Activated T-cell treated with anti-CD3 and anti-CD28 coated beads for 4 hours (primary cell): ENCODE measurements at regions not wholly inside any gene's neighbourhood (a gene's known extent, or its start where the extent isn't known, plus 50 kb on each side); places are given as distances from the start of the nearest gene placed in this dataset.
"Not testable (repeated sequence)": the region's sequence is repeated elsewhere in the genome, so short reads cannot be mapped to it uniquely, and the experiment has no call there.

Experiments
- DNase-seq: peaks from one replicate; pipeline ENCODE4 v3.0.0-alpha.2; 2020

- DNase-seq: no peak
Observed at GRCh38 chr5:101153526-101153925, 250.4 kb upstream of the ST8SIA4 start.

GRCh38 chr5:101143526-101143925, 240.4 kb upstream of the ST8SIA4 start:
- DNase-seq: no peak

DNA sequence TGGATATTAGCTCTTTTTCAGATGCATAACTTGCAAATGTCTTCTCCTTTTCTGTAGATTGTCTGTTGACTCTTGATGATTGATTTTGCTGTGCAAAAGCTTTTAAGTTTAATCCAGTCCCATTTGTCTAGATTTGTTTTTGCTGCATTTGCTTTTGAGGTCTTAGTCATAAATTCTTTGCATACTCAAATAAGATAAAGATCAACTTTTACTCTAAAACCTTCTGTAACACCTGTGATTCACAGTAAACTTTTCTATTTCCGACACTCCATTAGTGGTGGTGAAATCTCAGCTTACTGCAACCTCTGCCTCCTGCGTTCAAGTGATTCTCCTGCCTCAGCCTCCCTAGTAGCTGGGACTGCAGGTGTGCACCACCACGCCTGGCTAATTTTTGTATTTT, 239.0 kb upstream of the ST8SIA4 start:
- no peak for DNase-seq

- no peak for DNase-seq
Observed at GRCh38 chr5:101136454-101136853, 233.4 kb upstream of the ST8SIA4 start.

DNA sequence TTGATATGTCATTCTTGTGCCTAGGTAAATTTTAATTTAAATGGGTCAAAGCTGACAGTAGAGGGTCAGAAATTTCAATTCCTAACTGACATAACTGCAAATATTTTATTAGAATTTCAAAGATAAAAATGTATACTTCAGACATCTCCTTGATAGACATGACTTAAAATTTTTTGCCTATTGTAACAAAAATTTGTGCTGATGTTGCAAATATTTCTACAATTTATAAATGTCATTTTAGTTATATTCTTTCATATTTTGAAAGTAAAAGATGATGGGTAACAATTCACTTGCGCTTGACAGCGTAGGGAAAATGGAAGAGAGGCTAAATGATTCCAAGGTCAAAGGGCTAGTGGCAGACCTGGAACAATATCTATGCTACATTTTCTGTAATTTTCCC, 220.3 kb upstream of the ST8SIA4 start:
- DNase-seq: no peak

DNA sequence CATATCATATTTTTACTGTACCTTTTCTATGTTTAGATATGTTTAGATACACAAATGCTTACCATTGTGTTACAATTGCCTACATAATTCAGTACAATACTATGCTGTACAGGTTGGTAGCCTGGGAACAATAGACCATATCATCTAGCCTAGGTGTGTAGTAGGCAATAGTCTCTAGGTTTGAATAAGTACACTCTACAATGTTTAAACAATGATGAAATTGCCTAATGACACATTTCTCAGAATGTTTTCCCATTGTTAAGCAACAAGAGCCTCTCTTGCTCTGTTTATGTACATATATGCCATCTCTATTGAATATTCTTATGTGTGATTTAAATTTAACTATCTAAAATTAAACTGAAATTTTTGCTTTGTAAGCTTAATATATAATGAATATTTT, 209.6 kb upstream of the ST8SIA4 start:
- no peak for DNase-seq

- DNase-seq: no peak
Observed at GRCh38 chr5:101103874-101104273, 200.8 kb upstream of the ST8SIA4 start.

DNA sequence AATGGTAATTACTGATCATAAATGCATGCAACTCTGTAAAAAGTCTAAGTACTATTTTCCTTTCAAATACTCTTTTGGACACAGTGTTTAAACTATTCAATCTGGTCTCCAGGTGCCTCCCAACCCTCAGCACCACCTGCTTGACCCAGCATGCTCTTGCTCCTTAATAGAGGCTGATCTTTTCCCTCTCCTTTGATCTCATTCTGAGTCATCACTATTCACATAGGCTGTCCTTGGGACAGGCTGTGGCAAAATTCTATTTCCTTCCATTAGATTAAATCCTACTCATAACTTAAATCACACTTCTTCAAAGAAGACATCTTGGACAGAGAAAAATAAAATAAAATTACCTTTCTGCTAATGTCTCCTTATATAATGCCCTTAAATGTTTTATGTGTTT, 199.4 kb upstream of the ST8SIA4 start:
- no peak for DNase-seq

DNA sequence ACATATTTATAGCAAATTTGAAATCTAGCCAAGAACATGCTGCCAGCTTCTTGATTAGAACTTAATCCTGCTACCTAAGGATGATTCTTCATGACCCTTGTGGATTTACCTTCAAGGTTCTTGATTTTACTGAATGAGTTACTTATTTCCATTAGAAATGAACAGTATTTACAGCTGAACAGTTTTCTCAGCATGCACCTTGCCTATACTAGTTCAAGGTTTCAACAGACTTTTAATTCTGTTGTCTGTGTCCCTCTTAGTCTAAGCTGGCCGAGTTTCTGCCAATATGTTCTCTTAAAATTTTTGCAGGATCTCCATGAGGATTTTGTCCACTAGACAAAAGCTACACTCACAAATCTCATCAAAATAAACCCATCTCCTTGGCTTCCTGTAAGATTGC, 188.8 kb upstream of the ST8SIA4 start:
- no peak for DNase-seq

DNA sequence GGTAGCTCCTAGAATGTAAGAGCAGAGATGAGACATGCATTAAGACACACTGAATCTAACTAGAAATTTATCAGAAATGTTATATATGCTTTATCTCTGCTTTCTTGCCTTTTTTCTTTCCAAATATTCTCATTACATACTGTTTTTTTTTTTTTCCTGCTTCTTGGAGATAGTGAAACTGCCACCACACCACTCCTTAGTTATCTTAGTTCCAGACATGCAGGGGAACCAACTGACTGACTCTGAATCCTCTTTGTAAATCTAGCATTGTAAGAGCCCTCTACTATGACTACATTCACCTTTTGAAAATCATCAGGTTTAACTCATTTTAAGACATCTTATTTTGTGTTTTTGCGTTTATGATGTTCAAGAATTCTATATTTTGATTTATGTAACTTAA, 181.3 kb upstream of the ST8SIA4 start:
- DNase-seq: no peak

DNA sequence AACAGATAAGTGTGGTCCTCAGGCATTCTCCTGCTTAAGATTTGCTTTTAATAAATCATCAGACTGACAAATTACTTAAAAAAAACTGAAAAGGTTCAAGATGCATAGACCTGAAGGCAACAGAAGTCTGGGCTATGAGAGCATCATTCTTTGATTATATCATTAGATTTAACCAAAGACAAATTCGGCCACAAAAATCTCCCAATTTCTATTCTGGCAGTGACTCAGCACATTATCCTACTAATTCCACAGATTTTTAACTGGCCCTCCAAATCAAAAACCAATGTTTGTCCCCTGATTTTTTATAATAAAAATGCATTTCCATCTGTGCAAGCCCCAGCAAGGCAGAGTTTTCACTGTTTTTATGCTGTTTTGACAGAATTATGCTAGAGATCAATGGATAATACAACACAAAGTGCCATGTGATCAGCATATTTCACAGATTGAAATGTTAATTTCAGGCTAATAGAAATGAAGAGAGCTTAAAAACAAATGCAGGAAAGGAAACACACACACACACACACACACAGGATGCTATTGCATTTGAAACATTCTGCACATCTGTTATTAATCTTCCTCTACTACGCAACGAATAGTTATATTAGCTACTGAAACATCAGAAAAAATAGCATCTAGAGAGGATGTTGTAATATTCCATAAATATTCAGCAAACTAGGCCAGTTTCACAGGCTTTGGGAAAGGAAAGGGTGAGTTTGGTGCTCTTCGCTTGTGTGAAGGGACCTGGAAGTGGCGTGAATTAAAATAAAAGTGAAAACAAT, 177.6 kb upstream of the ST8SIA4 start:
- DNase-seq: no peak

- no peak for DNase-seq
Observed at GRCh38 chr5:101068298-101068697, 165.2 kb upstream of the ST8SIA4 start.

GRCh38 chr5:101067429-101067828, 164.3 kb upstream of the ST8SIA4 start:
- DNase-seq: no peak

DNA sequence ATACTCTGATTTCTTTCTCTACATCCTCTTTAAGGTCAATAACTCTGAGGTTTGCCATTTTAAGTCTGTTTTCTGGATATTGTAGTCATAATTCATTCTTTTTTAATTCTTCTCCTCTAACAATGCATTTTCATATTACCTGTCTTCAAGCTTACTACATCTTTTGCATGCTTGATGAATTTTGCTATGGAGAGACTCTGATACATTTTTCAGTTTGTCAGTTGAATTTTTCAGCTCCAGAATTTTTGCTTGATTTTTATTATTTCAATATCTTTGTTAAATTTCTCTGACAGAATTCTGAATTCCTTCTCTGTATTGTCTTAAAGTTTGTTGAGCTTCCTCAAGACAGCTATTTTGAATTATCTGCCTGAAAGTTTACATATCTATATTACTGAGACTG, 159.8 kb upstream of the ST8SIA4 start:
- no peak for DNase-seq

DNA sequence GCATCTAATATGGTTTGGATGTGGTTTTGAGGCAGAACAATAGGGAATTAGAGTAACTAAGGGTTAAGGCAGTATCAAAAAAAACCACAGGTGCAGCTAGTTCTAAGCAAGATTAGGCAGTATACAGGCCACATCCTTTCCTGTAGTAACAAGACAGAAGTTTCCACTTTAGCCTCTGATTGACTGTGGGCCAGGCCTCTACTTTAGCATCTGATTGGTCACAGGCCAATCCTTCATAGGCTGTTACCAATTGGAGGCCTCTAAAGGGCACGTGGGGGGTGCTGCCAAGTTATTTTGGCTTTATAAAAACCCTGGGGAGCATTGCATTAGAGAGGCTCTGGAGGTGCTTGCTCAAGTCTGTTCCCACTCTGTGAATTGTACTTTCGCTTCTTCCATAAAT, 144.1 kb upstream of the ST8SIA4 start:
- DNase-seq: no peak

DNA sequence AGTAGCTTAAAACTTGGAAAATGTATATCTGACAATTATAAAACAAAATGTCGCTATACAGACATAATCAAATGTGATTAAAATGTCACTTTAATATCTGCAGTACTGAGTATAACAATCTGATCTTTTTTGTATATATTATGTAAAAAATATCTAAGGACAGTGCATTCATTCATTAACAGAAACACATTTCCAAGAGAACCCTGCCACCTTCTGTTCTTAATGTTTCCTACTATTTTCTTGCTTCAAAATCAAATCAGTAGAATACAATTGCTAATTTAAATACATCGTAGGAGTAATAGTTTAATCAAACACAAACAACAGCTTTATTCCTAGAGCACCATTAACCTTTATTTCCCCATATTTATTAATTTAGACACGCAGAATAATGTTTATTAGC, 142.6 kb upstream of the ST8SIA4 start:
- DNase-seq: no peak

GRCh38 chr5:101040002-101040401, 136.9 kb upstream of the ST8SIA4 start:
- not testable (repeated sequence) for DNase-seq

GRCh38 chr5:101036778-101037177, 133.7 kb upstream of the ST8SIA4 start:
- no peak for DNase-seq

- no peak for DNase-seq
Observed at GRCh38 chr5:101035425-101035824, 132.3 kb upstream of the ST8SIA4 start.

DNA sequence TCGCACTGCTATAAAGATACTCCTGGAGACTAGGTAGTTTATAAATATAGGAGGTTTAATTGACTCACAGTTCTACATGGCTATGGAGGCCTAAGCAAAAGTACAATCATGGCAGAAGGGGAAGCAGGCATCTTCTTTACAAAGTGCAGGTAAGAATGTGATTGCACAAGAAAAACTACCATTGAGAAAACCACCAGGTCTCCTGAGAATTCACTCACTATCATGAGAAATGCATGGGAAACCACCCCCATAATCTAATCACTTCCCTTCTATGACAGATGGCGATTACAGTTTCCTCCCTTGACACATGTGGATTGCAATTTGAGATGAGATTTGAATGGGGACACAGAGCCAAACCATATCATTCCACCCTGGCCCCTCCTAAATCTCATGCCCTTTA, 121.2 kb upstream of the ST8SIA4 start:
- no peak for DNase-seq

DNA sequence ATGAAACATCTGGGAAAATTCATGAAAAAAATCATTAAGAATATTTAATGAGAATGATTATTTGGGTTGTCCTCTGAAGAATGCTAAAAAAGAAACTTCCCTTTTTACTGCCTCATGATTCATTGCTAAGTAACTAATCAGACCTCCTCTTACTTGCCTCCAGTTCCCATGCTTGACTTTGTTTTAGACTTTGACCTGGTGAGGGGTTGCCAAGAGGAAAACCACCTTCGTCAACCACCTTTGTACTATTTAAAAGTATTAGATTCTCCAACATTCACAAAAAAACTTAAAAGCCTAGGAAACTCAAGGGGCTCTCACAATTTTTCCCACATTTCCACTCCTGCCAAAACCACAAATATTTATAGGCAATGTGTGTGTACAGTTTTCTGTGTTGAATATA, 115.2 kb upstream of the ST8SIA4 start:
- no peak for DNase-seq

GRCh38 chr5:101012880-101013279, 109.8 kb upstream of the ST8SIA4 start:
- DNase-seq: no peak

- DNase-seq: no peak
Observed at GRCh38 chr5:101009758-101010519, 106.9 kb upstream of the ST8SIA4 start.

DNA sequence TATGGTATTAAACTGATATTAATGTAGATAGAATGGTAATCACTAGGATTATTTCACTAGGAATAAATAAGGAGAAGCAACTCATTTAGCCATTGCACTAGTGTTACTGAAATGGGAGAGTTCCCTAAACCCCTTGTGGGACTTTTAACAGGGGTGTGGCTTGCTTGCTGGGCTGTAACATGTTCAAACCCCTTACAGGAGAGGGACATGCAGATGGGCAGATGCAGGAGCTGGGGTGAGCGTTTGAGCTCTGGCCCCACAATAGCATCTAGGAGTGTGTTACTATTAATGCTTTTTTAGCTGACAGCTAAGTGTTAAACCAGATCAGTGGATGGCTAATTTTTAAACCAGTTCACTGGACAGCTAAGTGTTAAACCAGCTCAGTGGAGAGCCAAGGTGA, 89.3 kb upstream of the ST8SIA4 start:
- DNase-seq: no peak

DNA sequence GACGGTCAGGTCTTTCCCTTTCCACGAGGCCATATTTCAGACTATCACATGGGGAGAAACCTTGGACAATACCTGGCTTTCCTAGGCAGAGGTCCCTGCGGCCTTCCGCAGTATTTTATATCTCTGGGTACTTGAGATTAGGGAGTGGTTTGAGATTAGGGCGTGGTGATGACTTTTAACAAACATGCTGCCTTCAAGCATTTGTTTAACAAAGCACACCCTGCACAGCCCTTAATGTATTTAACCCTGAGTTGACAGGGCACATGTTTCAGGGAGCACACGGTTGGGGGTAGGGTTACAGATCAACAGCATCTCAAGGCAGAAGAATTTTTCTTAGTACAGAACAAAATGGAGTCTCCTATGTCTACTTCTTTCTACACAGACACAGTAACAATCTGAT, 80.5 kb upstream of the ST8SIA4 start:
- DNase-seq: not testable (repeated sequence)
